Parathyroid adenoma (tissue), 2 donors: ENCODE measurements at regions not wholly inside any gene's neighbourhood (a gene's known extent, or its start where the extent isn't known, plus 50 kb on each side); places are given as distances from the start of the nearest gene placed in this dataset.

Source experiments
- H2AFZ ChIP-seq: fragments of 300-600 bp; sonication (generic); one replicate; pipeline ENCODE4 v1.7.0; 2017; ENCODE audit warnings: antibody characterized with exemption, mild to moderate bottlenecking
- H3K27ac ChIP-seq: fragments of 300-600 bp; sonication (generic); one replicate; pipeline ENCODE4 v1.7.0; 2017
- H3K27me3 ChIP-seq: fragments of 300-600 bp; sonication (generic); one replicate; pipeline ENCODE4 v1.7.0; 2017; ENCODE audit warnings: low read length; ENCODE audit not compliant: control insufficient read depth, insufficient read depth
- H3K36me3 ChIP-seq: fragments of 300-600 bp; sonication (generic); one replicate; pipeline ENCODE4 v1.7.0; 2017; ENCODE audit warnings: low read length; ENCODE audit not compliant: control insufficient read depth, insufficient read depth
- H3K4me1 ChIP-seq: fragments of 300-600 bp; sonication (generic); one replicate; pipeline ENCODE4 v1.7.0; 2017; ENCODE audit warnings: control low read depth
- H3K4me2 ChIP-seq: fragments of 300-600 bp; sonication (generic); one replicate; pipeline ENCODE4 v1.7.0; 2017; ENCODE audit warnings: low read length
- H3K4me3 ChIP-seq: fragments of 300-600 bp; sonication (generic); one replicate; pipeline ENCODE4 v1.7.0; 2017; ENCODE audit warnings: low read depth, low read length
- H3K79me2 ChIP-seq: fragments of 300-600 bp; sonication (generic); one replicate; pipeline ENCODE4 v1.7.0; 2017; ENCODE audit warnings: control low read depth
- H3K9ac ChIP-seq: fragments of 300-600 bp; sonication (generic); one replicate; pipeline ENCODE4 v1.7.0; 2017; ENCODE audit warnings: mild to moderate bottlenecking
- H3K9me3 ChIP-seq: fragments of 300-600 bp; sonication (generic); one replicate; pipeline ENCODE4 v1.7.0; 2017; ENCODE audit warnings: low read length; ENCODE audit not compliant: control insufficient read depth
- CTCF ChIP-seq: fragments of 300-600 bp; sonication (generic); IDR thresholded peaks from one replicate; pipeline ENCODE4 v1.7.0; 2017; ENCODE audit warnings: antibody characterized with exemption, mild to moderate bottlenecking
- donor health status: primary hyperparathyroidism.

DNA sequence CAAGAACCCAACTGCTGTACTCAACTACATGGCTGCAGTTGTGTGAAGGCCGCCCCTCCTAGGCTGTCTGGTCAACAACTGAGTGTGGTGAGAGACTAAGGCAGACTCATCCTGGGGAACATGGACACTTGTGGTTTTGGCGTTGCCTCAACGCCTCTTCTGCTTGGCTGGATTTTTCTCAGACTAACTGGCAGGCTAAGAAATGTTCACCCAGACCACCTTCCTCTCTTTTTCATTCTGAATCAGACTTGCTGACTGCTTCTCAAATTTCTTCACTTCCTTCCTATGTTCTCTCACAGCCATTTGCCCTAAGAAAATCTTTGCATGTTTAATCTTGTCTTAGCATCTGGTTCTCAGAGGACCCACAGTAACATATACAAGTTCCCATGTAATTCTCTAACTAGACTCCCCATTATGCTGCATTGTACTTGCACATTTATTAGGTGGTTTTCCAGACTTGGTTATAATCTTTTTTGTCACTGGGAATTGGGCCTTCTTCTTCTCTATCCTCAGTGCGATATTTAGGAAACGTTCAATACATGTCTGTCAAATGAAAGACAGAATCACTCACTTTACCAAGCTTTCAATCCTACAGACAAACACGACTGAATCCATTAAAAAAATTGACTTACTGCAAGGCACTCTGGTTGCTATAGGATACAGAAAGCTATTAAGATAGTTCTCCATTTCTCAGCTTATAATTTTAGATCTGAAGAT, 327.6 kb downstream of the CCER1 start:
- no peaks in the 10 kb centered on the region for H3K36me3 ChIP-seq
- H3K79me2 ChIP-seq, result no peaks in the 10 kb centered on the region
- H3K9ac ChIP-seq, result no peak overlapping the region
- H2AFZ ChIP-seq, result no peak overlapping the region
- no peaks in the 10 kb centered on the region for H3K27me3 ChIP-seq
- TF ChIP-seq CTCF, result no peak
- H3K27ac ChIP-seq, result no peak overlapping the region
- H3K4me2 ChIP-seq, result no peak overlapping the region
- H3K9me3 ChIP-seq, result no peaks in the 10 kb centered on the region
- H3K4me1 ChIP-seq, result no peaks in the 10 kb centered on the region
- no peak overlapping the region for H3K4me3 ChIP-seq

DNA sequence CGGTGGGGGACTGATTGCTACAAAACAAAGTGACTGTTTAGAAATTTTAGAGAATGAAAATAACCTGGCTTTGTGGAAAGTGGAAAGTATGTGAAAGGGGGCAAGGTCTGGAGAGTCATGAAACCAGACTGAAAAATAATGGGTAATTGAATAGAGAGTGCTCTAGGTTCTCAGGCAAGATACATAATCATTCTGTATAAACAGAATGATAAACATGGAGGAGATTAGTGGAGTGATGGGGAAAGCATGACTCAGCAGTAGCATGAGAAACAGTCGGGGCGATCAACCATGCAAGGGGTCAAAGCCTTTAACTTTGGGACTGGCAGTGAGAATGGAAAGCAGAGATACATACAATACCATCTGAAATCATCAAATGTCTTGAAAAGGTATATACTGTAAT, 332.5 kb downstream of the CCER1 start:
- Histone ChIP-seq H3K4me2 (no peak overlapping the region), H3K4me1 (no peaks in the 10 kb centered on the region), H3K27ac (no peak overlapping the region), H2AFZ (no peak overlapping the region), H3K79me2 (no peaks in the 10 kb centered on the region), H3K9me3 (no peaks in the 10 kb centered on the region), H3K4me3 (no peak overlapping the region), H3K27me3 (no peaks in the 10 kb centered on the region), H3K9ac (no peak overlapping the region), H3K36me3 (no peaks in the 10 kb centered on the region)
- TF ChIP-seq CTCF, result no peak

- TF ChIP-seq CTCF, result no peak
- H3K4me3 ChIP-seq, result no peak overlapping the region
- H2AFZ ChIP-seq, result no peak overlapping the region
- H3K9me3 ChIP-seq, result no peaks in the 10 kb centered on the region
- H3K36me3 ChIP-seq, result no peaks in the 10 kb centered on the region
- no peak overlapping the region for H3K27ac ChIP-seq
- no peaks in the 10 kb centered on the region for H3K79me2 ChIP-seq
- no peak overlapping the region for H3K4me2 ChIP-seq
- H3K27me3 ChIP-seq, result no peaks in the 10 kb centered on the region
- no peak overlapping the region for H3K9ac ChIP-seq
- H3K4me1 ChIP-seq, result no peaks in the 10 kb centered on the region
Observed at GRCh38 chr12:90621927-90622326, 333.0 kb downstream of the CCER1 start.

DNA sequence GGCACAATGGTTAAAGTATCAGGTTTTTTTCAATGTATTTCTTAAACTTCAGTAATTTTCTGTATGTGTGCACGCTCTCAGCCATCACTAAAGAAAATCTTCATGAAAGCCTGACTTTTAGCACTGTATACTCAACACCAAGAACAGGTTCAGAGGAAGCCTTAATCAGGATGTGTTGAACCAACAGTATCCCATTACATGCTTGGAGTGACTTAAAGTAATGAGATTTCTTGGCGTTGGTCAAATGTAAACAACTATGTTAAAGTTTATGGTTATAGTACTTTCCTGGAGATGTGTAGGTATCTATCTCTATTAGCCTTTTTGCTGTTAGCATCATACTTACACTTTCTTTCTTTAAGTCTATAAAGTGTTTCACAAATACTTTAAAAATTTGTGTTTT, 335.0 kb downstream of the CCER1 start:
- Histone ChIP-seq H3K27ac (no peak overlapping the region), H3K79me2 (no peaks in the 10 kb centered on the region), H2AFZ (no peak overlapping the region), H3K27me3 (no peaks in the 10 kb centered on the region), H3K4me1 (no peaks in the 10 kb centered on the region), H3K9ac (no peak overlapping the region), H3K4me2 (no peak overlapping the region), H3K9me3 (no peaks in the 10 kb centered on the region), H3K36me3 (no peaks in the 10 kb centered on the region), H3K4me3 (no peak overlapping the region)
- no peak for TF ChIP-seq CTCF

DNA sequence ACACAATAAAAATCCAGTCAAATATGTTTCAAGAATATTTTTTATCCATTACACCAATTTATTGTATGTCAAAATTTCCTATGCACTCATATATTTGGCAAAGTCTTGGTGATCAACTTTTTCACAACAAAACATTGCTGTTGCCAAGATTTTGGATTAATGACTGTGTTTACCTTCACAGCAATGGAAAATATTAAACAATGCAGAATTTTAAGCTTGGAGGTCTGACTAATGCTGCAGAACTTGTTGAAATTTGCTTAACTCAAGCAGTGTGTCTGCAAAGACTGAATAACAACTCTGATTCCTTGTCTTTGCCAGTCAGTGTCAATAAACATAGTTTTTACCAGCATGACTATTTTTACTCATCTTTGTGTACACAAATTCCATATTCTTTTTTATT, 336.4 kb downstream of the CCER1 start:
- H3K27ac ChIP-seq, result no peak overlapping the region
- H3K79me2 ChIP-seq, result no peaks in the 10 kb centered on the region
- H3K36me3 ChIP-seq, result no peaks in the 10 kb centered on the region
- TF ChIP-seq CTCF, result no peak
- no peaks in the 10 kb centered on the region for H3K9me3 ChIP-seq
- H3K27me3 ChIP-seq, result no peaks in the 10 kb centered on the region
- no peak overlapping the region for H3K9ac ChIP-seq
- no peak overlapping the region for H3K4me2 ChIP-seq
- H3K4me3 ChIP-seq, result no peak overlapping the region
- H3K4me1 ChIP-seq, result no peaks in the 10 kb centered on the region
- H2AFZ ChIP-seq, result no peak overlapping the region
